ENCODE measurements at regions not wholly inside any gene's neighbourhood (a gene's known extent, or its start where the extent isn't known, plus 50 kb on each side); places are given as distances from the start of the nearest gene placed in this dataset.

DNA sequence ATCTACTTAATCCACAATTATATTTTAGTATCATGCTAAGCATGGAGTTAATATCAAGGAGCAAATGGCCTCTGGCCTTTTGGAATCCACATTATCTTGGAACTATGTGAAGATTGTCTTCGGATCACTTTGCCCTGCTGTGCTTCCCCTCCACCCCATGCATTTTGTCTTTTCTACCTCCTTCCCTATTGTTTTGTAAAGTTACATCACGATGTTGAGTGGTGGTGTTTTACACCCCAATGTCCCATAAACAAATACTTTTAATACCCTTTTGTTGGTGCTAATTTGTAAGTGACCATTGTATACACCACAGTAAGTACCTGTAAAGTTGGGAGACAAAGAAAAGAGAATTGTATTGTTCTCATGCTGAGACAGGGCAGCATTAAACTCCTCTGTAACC, 258.4 kb upstream of the ZNF717 start:
- DNase-seq (ENCODE audit: low read depth in 2 of 2): no peak
- H3K4me3 ChIP-seq (replicated peaks in 1 of 2; ENCODE audit: low read depth in 2 of 2, low read length in 2 of 2): no peak overlapping the region
- TF ChIP-seq CTCF (IDR thresholded peaks at IDR 0.05; ENCODE audit: low read depth, low read length): no peak

- DNase-seq (ENCODE audit: low read depth in 2 of 2): peak; percentile 13 to 60
- peak; percentile 29 for TF ChIP-seq CTCF (IDR thresholded peaks at IDR 0.05; ENCODE audit: low read depth, low read length)
- no peak overlapping the region for H3K4me3 ChIP-seq (replicated peaks in 1 of 2; ENCODE audit: low read depth in 2 of 2, low read length in 2 of 2)
These were observed 259.6 kb upstream of the ZNF717 start for GRCh38 chr3:76044601-76045600.

DNA sequence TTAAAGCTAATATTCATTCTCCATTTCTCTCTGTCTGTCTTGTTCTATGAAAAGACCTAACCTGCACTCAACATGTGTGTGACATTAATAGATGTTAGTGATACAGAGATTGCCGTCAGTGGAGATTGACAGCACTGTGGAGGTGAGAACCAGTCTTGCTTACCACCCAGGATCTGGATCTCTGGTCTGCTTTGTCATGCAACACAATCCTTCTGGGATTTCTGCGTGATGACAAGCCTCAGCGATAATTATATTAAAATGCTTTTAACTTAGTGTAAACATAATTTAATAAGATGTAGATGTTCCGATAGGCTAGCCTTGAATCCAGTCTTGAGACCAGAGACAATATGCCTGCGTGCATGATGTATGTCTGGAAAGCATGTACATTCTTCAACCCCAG, 262.0 kb upstream of the ZNF717 start:
- TF ChIP-seq CTCF (IDR thresholded peaks at IDR 0.05; ENCODE audit: low read depth, low read length): no peak

DNA sequence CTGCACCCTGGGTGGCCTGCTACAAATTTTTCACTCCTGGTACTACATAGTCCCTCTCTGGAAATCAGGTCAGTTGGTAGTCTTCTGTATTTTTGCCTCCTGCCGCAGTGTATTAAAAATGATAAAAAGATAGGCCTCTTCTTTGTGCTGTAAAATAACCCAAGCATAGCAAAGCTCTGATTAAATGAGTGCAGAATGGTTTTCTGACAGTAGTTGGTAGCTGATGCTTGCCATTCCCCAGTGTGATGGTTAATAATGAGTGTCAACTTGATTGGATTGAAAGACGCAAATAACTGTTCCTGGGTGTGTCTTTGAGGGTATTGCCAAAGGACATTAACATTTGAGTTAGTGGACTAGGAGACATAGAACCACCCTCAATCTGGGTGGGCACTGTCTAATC, 264.4 kb upstream of the ZNF717 start:
- DNase-seq (ENCODE audit: low read depth in 2 of 2): no peak
- H3K4me3 ChIP-seq (replicated peaks in 1 of 2; ENCODE audit: low read depth in 2 of 2, low read length in 2 of 2): no peak overlapping the region
- TF ChIP-seq CTCF (IDR thresholded peaks at IDR 0.05; ENCODE audit: low read depth, low read length): no peak

More for the DNA sequence above, 262.0 kb upstream of the ZNF717 start:
- H3K4me3 ChIP-seq (replicated peaks in 1 of 2; ENCODE audit: low read depth in 2 of 2, low read length in 2 of 2): no peak overlapping the region
- no peak for DNase-seq (ENCODE audit: low read depth in 2 of 2)

DNA sequence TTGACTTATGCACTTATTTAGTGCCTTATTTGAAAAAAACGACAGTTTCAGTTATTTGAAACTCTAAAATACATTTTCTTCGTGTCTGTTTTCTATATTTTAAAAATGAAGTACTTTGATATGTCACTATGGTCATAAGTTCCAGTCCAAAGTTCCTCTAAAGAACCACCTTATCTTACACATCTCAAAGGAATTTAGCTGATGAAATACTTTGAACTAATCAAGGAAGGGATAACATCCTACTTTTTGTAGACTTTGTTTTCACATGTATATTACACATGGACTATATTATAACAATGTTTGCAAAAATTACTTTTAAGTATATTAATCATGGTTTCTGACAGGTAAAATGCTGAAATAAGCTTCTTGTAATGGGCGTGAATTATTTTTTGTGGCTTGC, 265.8 kb upstream of the ZNF717 start:
- DNase-seq (ENCODE audit: low read depth in 2 of 2): no peak
- no peak for TF ChIP-seq CTCF (IDR thresholded peaks at IDR 0.05; ENCODE audit: low read depth, low read length)
- H3K4me3 ChIP-seq (replicated peaks in 1 of 2; ENCODE audit: low read depth in 2 of 2, low read length in 2 of 2): no peak overlapping the region

- H3K4me3 ChIP-seq (replicated peaks in 1 of 2; ENCODE audit: low read depth in 2 of 2, low read length in 2 of 2): no peak overlapping the region
- no peak for DNase-seq (ENCODE audit: low read depth in 2 of 2)
- TF ChIP-seq CTCF (IDR thresholded peaks at IDR 0.05; ENCODE audit: low read depth, low read length): no peak
These were observed 269.1 kb upstream of the ZNF717 start for GRCh38 chr3:76054404-76054803.

Measured in cardiac fibroblast (primary cell).